ENCODE measurements at regions not wholly inside any gene's neighbourhood (a gene's known extent, or its start where the extent isn't known, plus 50 kb on each side); places are given as distances from the start of the nearest gene placed in this dataset.

DNA sequence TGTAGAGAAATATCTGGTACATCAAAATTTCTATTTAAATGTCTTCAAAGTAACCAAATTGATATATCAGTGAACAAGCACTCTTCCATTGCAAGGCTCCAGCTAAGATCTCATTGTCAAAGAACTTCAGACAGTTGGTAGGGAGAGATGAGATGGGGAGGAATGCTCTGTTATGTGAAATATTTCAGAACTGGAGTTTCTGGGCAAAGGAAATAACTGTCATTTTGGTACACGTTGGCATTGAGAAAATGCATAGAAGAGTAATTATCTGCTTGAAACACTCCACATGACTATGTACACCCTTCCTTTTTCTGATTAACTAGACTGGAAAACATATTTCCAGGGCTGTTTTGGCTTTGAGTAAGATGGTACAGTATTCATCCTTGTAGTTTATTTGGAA, 297.5 kb upstream of the RASGRP1 start:
- POLR2A ChIA-PET, result no interaction called here
- Histone ChIP-seq H3K4me3 (ENCODE audit: low read depth, low read length, poor library complexity, severe bottlenecking) (no peak overlapping the region), H3K79me2 (ENCODE audit: insufficient read depth, low read depth, low read length) (no peaks in the 10 kb centered on the region), H3K9me2 (ENCODE audit: insufficient read depth, low read length) (no peaks in the 10 kb centered on the region), H3K27ac (ENCODE audit: low read depth, low read length, poor library complexity, severe bottlenecking) (no peak overlapping the region), H4K20me1 (ENCODE audit: insufficient read depth, low read length) (no peaks in the 10 kb centered on the region), H3K4me1 (ENCODE audit: insufficient read depth, low read length, poor library complexity, severe bottlenecking) (no peaks in the 10 kb centered on the region), H3K4me2 (ENCODE audit: low read length) (no peak overlapping the region), H2AFZ (ENCODE audit: low read length) (no peak overlapping the region), H3K36me3 (ENCODE audit: insufficient read depth, low read length) (no peaks in the 10 kb centered on the region), H3K9me3 (ENCODE audit: low read length) (no peaks in the 10 kb centered on the region)
- DNase-seq (ENCODE audit: low spot score), result no peak
- CTCF ChIA-PET (ENCODE audit: unreplicated experiment), result no interaction called here
- intact Hi-C loops (cut with micrococcal nuclease; ENCODE audit: unreplicated experiment), result no loop called here
- BruUV-seq (replicated peaks), result no TSS peak
- TF ChIP-seq, protein P1, sequence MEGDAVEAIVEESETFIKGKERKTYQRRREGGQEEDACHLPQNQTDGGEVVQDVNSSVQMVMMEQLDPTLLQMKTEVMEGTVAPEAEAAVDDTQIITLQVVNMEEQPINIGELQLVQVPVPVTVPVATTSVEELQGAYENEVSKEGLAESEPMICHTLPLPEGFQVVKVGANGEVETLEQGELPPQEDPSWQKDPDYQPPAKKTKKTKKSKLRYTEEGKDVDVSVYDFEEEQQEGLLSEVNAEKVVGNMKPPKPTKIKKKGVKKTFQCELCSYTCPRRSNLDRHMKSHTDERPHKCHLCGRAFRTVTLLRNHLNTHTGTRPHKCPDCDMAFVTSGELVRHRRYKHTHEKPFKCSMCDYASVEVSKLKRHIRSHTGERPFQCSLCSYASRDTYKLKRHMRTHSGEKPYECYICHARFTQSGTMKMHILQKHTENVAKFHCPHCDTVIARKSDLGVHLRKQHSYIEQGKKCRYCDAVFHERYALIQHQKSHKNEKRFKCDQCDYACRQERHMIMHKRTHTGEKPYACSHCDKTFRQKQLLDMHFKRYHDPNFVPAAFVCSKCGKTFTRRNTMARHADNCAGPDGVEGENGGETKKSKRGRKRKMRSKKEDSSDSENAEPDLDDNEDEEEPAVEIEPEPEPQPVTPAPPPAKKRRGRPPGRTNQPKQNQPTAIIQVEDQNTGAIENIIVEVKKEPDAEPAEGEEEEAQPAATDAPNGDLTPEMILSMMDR (conservative IDR thresholded peaks at IDR 0.05; ENCODE audit: low read length), result no peak
- no peak for TF ChIP-seq EZH2phosphoT487 (IDR thresholded peaks at IDR 0.05; ENCODE audit: borderline replicate concordance, low read depth, low read length)

DNA sequence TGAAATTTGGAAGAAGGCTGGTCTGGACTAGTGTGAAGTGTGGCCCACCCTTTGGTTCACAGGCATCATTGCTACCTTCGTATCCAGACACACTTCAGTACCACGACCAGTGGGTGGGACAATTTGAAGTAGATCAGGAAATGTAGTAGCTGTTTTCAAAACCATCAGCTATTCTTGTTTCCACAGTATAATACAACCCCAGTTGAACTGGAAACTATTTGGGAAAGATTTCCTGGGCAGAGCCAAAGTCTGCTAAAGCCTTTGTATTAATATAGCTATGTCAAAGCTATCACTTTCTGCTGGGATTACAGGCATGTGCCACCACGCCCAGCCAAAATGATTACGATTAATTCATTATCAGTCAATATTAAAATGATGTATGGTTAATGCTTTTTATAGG, 298.8 kb upstream of the RASGRP1 start:
- no peaks in the 10 kb centered on the region for H3K9me2 ChIP-seq (ENCODE audit: insufficient read depth, low read length)
- H4K20me1 ChIP-seq (ENCODE audit: insufficient read depth, low read length), result no peaks in the 10 kb centered on the region
- ChIA-PET POLR2A (interaction anchor here (1.0 kb wide), 1 partner anchor 20 kb away, joined by 3 read pairs; no protein-coding TSS in a partner anchor), CTCF (ENCODE audit: unreplicated experiment) (no interaction called here)
- no TSS peak for BruUV-seq (replicated peaks)
- no peaks in the 10 kb centered on the region for H3K4me1 ChIP-seq (ENCODE audit: insufficient read depth, low read length, poor library complexity, severe bottlenecking)
- TF ChIP-seq, protein P1 (conservative IDR thresholded peaks at IDR 0.05; ENCODE audit: low read length), result no peak
- TF ChIP-seq EZH2phosphoT487 (IDR thresholded peaks at IDR 0.05; ENCODE audit: borderline replicate concordance, low read depth, low read length), result no peak
- H3K4me2 ChIP-seq (ENCODE audit: low read length), result no peak overlapping the region
- no peak overlapping the region for H3K27ac ChIP-seq (ENCODE audit: low read depth, low read length, poor library complexity, severe bottlenecking)
- H2AFZ ChIP-seq (ENCODE audit: low read length), result no peak overlapping the region
- intact Hi-C loops (cut with micrococcal nuclease; ENCODE audit: unreplicated experiment), result no loop called here
- H3K79me2 ChIP-seq (ENCODE audit: insufficient read depth, low read depth, low read length), result no peaks in the 10 kb centered on the region
- DNase-seq (ENCODE audit: low spot score), result no peak
- no peaks in the 10 kb centered on the region for H3K36me3 ChIP-seq (ENCODE audit: insufficient read depth, low read length)
- no peaks in the 10 kb centered on the region for H3K9me3 ChIP-seq (ENCODE audit: low read length)
- no peak overlapping the region for H3K4me3 ChIP-seq (ENCODE audit: low read depth, low read length, poor library complexity, severe bottlenecking)

DNA sequence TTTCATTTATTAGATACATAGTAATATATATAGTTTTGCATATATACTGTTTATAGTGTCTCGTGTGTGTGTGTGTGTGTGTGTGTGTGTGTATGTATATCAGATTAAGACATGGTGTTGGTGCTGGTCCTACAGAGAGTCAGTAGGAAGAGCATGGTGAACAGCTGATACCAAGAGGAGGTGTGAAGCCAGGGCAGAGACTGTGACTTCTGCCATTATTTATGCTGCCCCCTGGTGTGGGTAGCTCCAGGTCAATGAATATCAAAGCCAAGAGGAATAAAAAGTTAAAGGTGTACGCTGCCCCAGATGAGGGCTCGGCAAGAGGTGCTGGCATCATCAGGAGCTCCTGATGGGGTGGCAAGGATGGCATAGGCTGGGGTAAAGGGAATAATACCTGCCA, 299.5 kb upstream of the RASGRP1 start:
- no peak for TF ChIP-seq EZH2phosphoT487 (IDR thresholded peaks at IDR 0.05; ENCODE audit: borderline replicate concordance, low read depth, low read length)
- TF ChIP-seq, protein P1 (conservative IDR thresholded peaks at IDR 0.05; ENCODE audit: low read length), result 0 out of 2 replicates have a peak, but pooled peaks have one; percentile 22
- BruUV-seq (replicated peaks), result no TSS peak
- ChIA-PET POLR2A (no interaction called here), CTCF (ENCODE audit: unreplicated experiment) (no interaction called here)
- H4K20me1 ChIP-seq (ENCODE audit: insufficient read depth, low read length), result no peaks in the 10 kb centered on the region
- H3K4me3 ChIP-seq (ENCODE audit: low read depth, low read length, poor library complexity, severe bottlenecking), result no peak overlapping the region
- no peaks in the 10 kb centered on the region for H3K9me3 ChIP-seq (ENCODE audit: low read length)
- DNase-seq (ENCODE audit: low spot score), result no peak
- H3K79me2 ChIP-seq (ENCODE audit: insufficient read depth, low read depth, low read length), result no peaks in the 10 kb centered on the region
- H3K4me2 ChIP-seq (ENCODE audit: low read length), result no peak overlapping the region
- H3K9me2 ChIP-seq (ENCODE audit: insufficient read depth, low read length), result no peaks in the 10 kb centered on the region
- H2AFZ ChIP-seq (ENCODE audit: low read length), result no peak overlapping the region
- no peaks in the 10 kb centered on the region for H3K36me3 ChIP-seq (ENCODE audit: insufficient read depth, low read length)
- no peak overlapping the region for H3K27ac ChIP-seq (ENCODE audit: low read depth, low read length, poor library complexity, severe bottlenecking)
- intact Hi-C loops (cut with micrococcal nuclease; ENCODE audit: unreplicated experiment), result no loop called here
- no peaks in the 10 kb centered on the region for H3K4me1 ChIP-seq (ENCODE audit: insufficient read depth, low read length, poor library complexity, severe bottlenecking)

Data from OCI-LY7 (cell line).